ENCODE measurements at regions not wholly inside any gene's neighbourhood (a gene's known extent, or its start where the extent isn't known, plus 50 kb on each side); places are given as distances from the start of the nearest gene placed in this dataset.

- no peaks in the 10 kb centered on the region for H3K27me3 ChIP-seq (ENCODE audit: control insufficient read depth, extremely low read depth, insufficient read depth, low read length)
- dilution Hi-C loops (cut with MboI; ENCODE audit: extremely low pct_ligation_motif_present, low sequenced_read_pairs): no loop called here
- no peak overlapping the region for H3K9ac ChIP-seq (ENCODE audit: control insufficient read depth, extremely low read depth, insufficient read depth, low read length)
- H2AFZ ChIP-seq (ENCODE audit: control insufficient read depth, low read length): no peak overlapping the region
- no peak for TF ChIP-seq CTCF (optimal IDR thresholded peaks at IDR 0.05 in 1 of 3, IDR thresholded peaks at IDR 0.05 in 1 of 3, conservative IDR thresholded peaks at IDR 0.05 in 1 of 3; ENCODE audit: extremely low read depth in 1 of 3, insufficient read depth in 2 of 3, low read length in 3 of 3)
- TF ChIP-seq EZH2 (IDR thresholded peaks at IDR 0.05; ENCODE audit: low read length): no peak
- H3K4me1 ChIP-seq (ENCODE audit: control insufficient read depth, extremely low read depth, insufficient read depth, low read length): peaks cover 8% of the 10 kb centered on the region
- DNase-seq (ENCODE audit: low read depth, low spot score) (no peak), FAIRE-seq (no peak)
- no peaks in the 10 kb centered on the region for H3K79me2 ChIP-seq (ENCODE audit: control insufficient read depth, insufficient read depth, low read length)
- no peaks in the 10 kb centered on the region for H3K9me1 ChIP-seq (ENCODE audit: control insufficient read depth, extremely low read depth, insufficient read depth, low read length)
- H3K9me3 ChIP-seq (ENCODE audit: control insufficient read depth, low read depth, low read length): no peaks in the 10 kb centered on the region
- H3K27ac ChIP-seq (ENCODE audit: control insufficient read depth, insufficient read depth, low read length): no peak overlapping the region
- no peaks in the 10 kb centered on the region for H4K20me1 ChIP-seq (ENCODE audit: control insufficient read depth, extremely low read depth, insufficient read depth, low read length)
- H3K4me3 ChIP-seq (ENCODE audit: control insufficient read depth in 2 of 3, extremely low read depth in 1 of 3, insufficient read depth in 2 of 3, low read depth in 1 of 3, low read length in 3 of 3): no peak overlapping the region
- H3K4me2 ChIP-seq (ENCODE audit: control insufficient read depth, extremely low read depth, insufficient read depth, low read depth, low read length): no peak overlapping the region
- H3K36me3 ChIP-seq (ENCODE audit: control insufficient read depth in 2 of 2, extremely low read depth in 1 of 2, insufficient read depth in 2 of 2, low read length in 2 of 2): no peaks in the 10 kb centered on the region
Measured at GRCh38 chr18:25735459-25735858, 355.0 kb downstream of the SS18 start.

GRCh38 chr18:25734336-25734735, 356.1 kb downstream of the SS18 start:
- no peaks in the 10 kb centered on the region for H3K36me3 ChIP-seq (ENCODE audit: control insufficient read depth in 2 of 2, extremely low read depth in 1 of 2, insufficient read depth in 2 of 2, low read length in 2 of 2)
- no peaks in the 10 kb centered on the region for H4K20me1 ChIP-seq (ENCODE audit: control insufficient read depth, extremely low read depth, insufficient read depth, low read length)
- H3K9me3 ChIP-seq (ENCODE audit: control insufficient read depth, low read depth, low read length): no peaks in the 10 kb centered on the region
- no peak for FAIRE-seq
- H3K79me2 ChIP-seq (ENCODE audit: control insufficient read depth, insufficient read depth, low read length): no peaks in the 10 kb centered on the region
- no peak overlapping the region for H3K27ac ChIP-seq (ENCODE audit: control insufficient read depth, insufficient read depth, low read length)
- H3K27me3 ChIP-seq (ENCODE audit: control insufficient read depth, extremely low read depth, insufficient read depth, low read length): no peaks in the 10 kb centered on the region
- H3K4me2 ChIP-seq (ENCODE audit: control insufficient read depth, extremely low read depth, insufficient read depth, low read depth, low read length): no peak overlapping the region
- TF ChIP-seq EZH2 (IDR thresholded peaks at IDR 0.05; ENCODE audit: low read length): no peak
- TF ChIP-seq CTCF (optimal IDR thresholded peaks at IDR 0.05 in 1 of 3, IDR thresholded peaks at IDR 0.05 in 1 of 3, conservative IDR thresholded peaks at IDR 0.05 in 1 of 3; ENCODE audit: extremely low read depth in 1 of 3, insufficient read depth in 2 of 3, low read length in 3 of 3): no peak
- DNase-seq (ENCODE audit: low read depth, low spot score): no peak
- no peak overlapping the region for H3K9ac ChIP-seq (ENCODE audit: control insufficient read depth, extremely low read depth, insufficient read depth, low read length)
- H3K9me1 ChIP-seq (ENCODE audit: control insufficient read depth, extremely low read depth, insufficient read depth, low read length): no peaks in the 10 kb centered on the region
- peaks cover 8% of the 10 kb centered on the region for H3K4me1 ChIP-seq (ENCODE audit: control insufficient read depth, extremely low read depth, insufficient read depth, low read length)
- no peak overlapping the region for H3K4me3 ChIP-seq (ENCODE audit: control insufficient read depth in 2 of 3, extremely low read depth in 1 of 3, insufficient read depth in 2 of 3, low read depth in 1 of 3, low read length in 3 of 3)
- dilution Hi-C loops (cut with MboI; ENCODE audit: extremely low pct_ligation_motif_present, low sequenced_read_pairs): no loop called here
- no peak overlapping the region for H2AFZ ChIP-seq (ENCODE audit: control insufficient read depth, low read length)

Measured in keratinocyte (primary cell).